K562 (cell line): ENCODE measurements at regions not wholly inside any gene's neighbourhood (a gene's known extent, or its start where the extent isn't known, plus 50 kb on each side); places are given as distances from the start of the nearest gene placed in this dataset.

ENCODE experiments used
- ATAC-seq: fragments of 200-7000 bp; cut with Tn5 transposase; 3 replicates; pipeline ENCODE4 v1.9.1; 2020; ENCODE audit warnings: moderate library complexity
- BruUV-seq: library from RNA; stranded (reverse); fragments of 400-500 nt; replicated peaks from 2 replicates; lab custom pipeline; 2021; lab: Mats Ljungman, UMichigan
- CTCF ChIA-PET: fragments of 300-600 bp; formaldehyde crosslinking; extraction: SDS; loops from one replicate; lab custom pipeline; 2021; ENCODE audit warnings: low intra/inter-chr PET ratio; lab: Yijun Ruan, JAX
- POLR2A ChIA-PET: fragments of 300-600, 350-650 bp; sonication (Branson Sonifier 250); formaldehyde crosslinking; extraction: SDS; loops from one replicate; lab custom pipeline; 2021; ENCODE audit warnings: antibody characterized with exemption, inconsistent platforms; lab: Yijun Ruan, JAX
- DNase-seq, 4 experiments: peaks; one replicate each; pipeline versions ENCODE4 v3.0.0 to v3.0.0-alpha.2; 2011 to 2018; ENCODE audit warnings: low spot score in 3 of 4, mixed read lengths in 3 of 4; ENCODE audit errors: extremely low read depth in 1 of 4
- FAIRE-seq: peaks from 2 replicates; lab custom pipeline; 2011; peaks lifted over from hg19 to GRCh38; lab: Jason Lieb, UNC
- H2AFZ ChIP-seq: 2 replicates; pipeline ENCODE4 v1.6.0; 2011; ENCODE audit warnings: low read depth, low read length, control low read depth, inconsistent platforms
- H3K27ac ChIP-seq: fragments of 200-600 bp; 3 replicates; pipeline ENCODE4 v1.8.0; 2011; ENCODE audit warnings: low read depth, mild to moderate bottlenecking, control low read depth, inconsistent platforms, low read length, moderate library complexity, mixed read lengths; ENCODE audit errors: extremely low read depth
- H3K27me3 ChIP-seq, 2 experiments: fragments of 300-600 bp in 1 of 2; 2 replicates in 1 of 2; 3 replicates in 1 of 2; pipeline versions ENCODE4 v1.6.0 to v1.8.0; 2011; ENCODE audit warnings: inconsistent platforms in 2 of 2, low read length in 2 of 2, mild to moderate bottlenecking in 1 of 2, mixed read lengths in 1 of 2, moderate library complexity in 1 of 2; ENCODE audit not compliant: control insufficient read depth in 2 of 2, insufficient read depth in 2 of 2
- H3K36me3 ChIP-seq: fragments of 300-600 bp; 3 replicates; pipeline ENCODE4 v1.8.0; 2011; ENCODE audit warnings: mild to moderate bottlenecking, low read length, inconsistent platforms; ENCODE audit not compliant: control insufficient read depth, insufficient read depth
- H3K4me1 ChIP-seq, 2 experiments: fragments of 200-600 bp in 1 of 2; replicated peaks in 1 of 2; 2 replicates in 1 of 2; 3 replicates in 1 of 2; pipeline versions ENCODE4 v1.5.1 to v1.8.0; 2011; ENCODE audit warnings: inconsistent platforms in 2 of 2, low read length in 2 of 2, mild to moderate bottlenecking in 1 of 2, mixed read lengths in 1 of 2, moderate library complexity in 1 of 2; ENCODE audit not compliant: control insufficient read depth in 2 of 2, insufficient read depth in 2 of 2
- H3K4me2 ChIP-seq: 2 replicates; pipeline ENCODE4 v1.6.1; 2011; ENCODE audit warnings: low read length, control low read depth, inconsistent platforms, mixed read lengths; ENCODE audit not compliant: insufficient read depth
- H3K4me3 ChIP-seq: fragments of 200-600 bp; sonication (generic), shearing (Covaris generic); 2 replicates; pipeline ENCODE4 v1.5.1; 2016; ENCODE audit warnings: control low read depth, inconsistent platforms
- H3K79me2 ChIP-seq: fragments of 200-600 bp; 3 replicates; pipeline ENCODE4 v1.8.0; 2011; ENCODE audit warnings: low read length, inconsistent platforms; ENCODE audit not compliant: control insufficient read depth, insufficient read depth
- H3K9ac ChIP-seq, 2 experiments: 2 replicates each; pipeline versions ENCODE4 v1.6.0 to v1.6.1; 2011; ENCODE audit warnings: low read depth in 2 of 2, low read length in 2 of 2, control low read depth in 1 of 2, inconsistent platforms in 1 of 2, mild to moderate bottlenecking in 1 of 2, mixed read lengths in 1 of 2; ENCODE audit not compliant: insufficient read depth in 1 of 2
- H3K9me1 ChIP-seq: one replicate; pipeline ENCODE4 v1.6.0; 2011; ENCODE audit warnings: inconsistent platforms, mild to moderate bottlenecking, low read length, moderate library complexity; ENCODE audit not compliant: control insufficient read depth, insufficient read depth
- H3K9me3 ChIP-seq: replicated peaks from 2 replicates; pipeline ENCODE4 v1.5.1; 2011; ENCODE audit warnings: low read depth, low read length, inconsistent platforms; ENCODE audit not compliant: control insufficient read depth, insufficient read depth
- H4K20me1 ChIP-seq: replicated peaks from 2 replicates; pipeline ENCODE4 v1.6.1; 2011; ENCODE audit warnings: low read length, inconsistent platforms, mixed read lengths; ENCODE audit not compliant: control insufficient read depth, insufficient read depth
- HEY1 ChIP-seq: fragments of 250-450 bp; sonication (Bioruptor Pico); IDR thresholded peaks from 2 replicates; pipeline ENCODE4 v1.5.0; 2020; ENCODE audit warnings: mild to moderate bottlenecking, moderate library complexity, borderline replicate concordance
- NFATC3 ChIP-seq: fragments of 450-650 bp; IDR thresholded peaks from 2 replicates; pipeline ENCODE4 v1.6.1; 2017; ENCODE audit warnings: mild to moderate bottlenecking
- NR2C2 ChIP-seq, 2 experiments: fragments of 200-800 bp in 1 of 2; sonication (Bioruptor generic) in 1 of 2; sonication (generic) in 1 of 2; formaldehyde crosslinking in 1 of 2; IDR thresholded peaks; 2 replicates each; pipeline versions ENCODE4 v1.6.1 to v1.8.0; 2016 to 2022; ENCODE audit warnings: mild to moderate bottlenecking in 1 of 2, missing compliant biosample characterization in 1 of 2, missing genetic modification characterization in 1 of 2, missing genetic modification reagents in 1 of 2
- RBM34 ChIP-seq: fragments of 200-400 bp; formaldehyde crosslinking; IDR thresholded peaks from 2 replicates; pipeline ENCODE4 v1.6.1; 2018; ENCODE audit warnings: low read length, borderline replicate concordance; ENCODE audit not compliant: insufficient read depth
- ZNF347 ChIP-seq: fragments of 450-650 bp; formaldehyde crosslinking; IDR thresholded peaks from 2 replicates; pipeline ENCODE4 v1.4.0; 2020; ENCODE audit warnings: low read depth, mild to moderate bottlenecking, moderate library complexity
- WGBS: fragments of 100-300 bp; shearing (Covaris generic); methylation state at CpG from one replicate; pipeline ENCODE4 v1.1.6; 2016; ENCODE audit warnings: low coverage, mixed read lengths; ENCODE audit not compliant: insufficient coverage; ENCODE audit errors: missing lambda C conversion rate; 5-methylcytosine and 5-hydroxymethylcytosine counted together
- in situ Hi-C: fragments of 300-500 bp; cut with MboI; formaldehyde crosslinking; loops from 4 replicates; pipeline ENCODE4 v1.15.0; 2018; ENCODE audit warnings: inconsistent platforms, mixed read lengths
- intact Hi-C: fragments of 100-400 bp; cut with micrococcal nuclease; formaldehyde crosslinking; loops from 2 replicates; pipeline ENCODE4 v1.14.2; 2022
- TF ChIP-seq, protein P1 (sequence below): fragments of 450-650 bp; formaldehyde crosslinking; IDR thresholded peaks from 2 replicates; pipeline ENCODE4 v1.4.0; 2020; ENCODE audit warnings: mild to moderate bottlenecking

GRCh38 chr13:54486421-54487166 lies 1458.0 kb downstream of the OLFM4 start:
- FAIRE-seq (no peak), ATAC-seq (no peak), DNase-seq (no peak)
- WGBS, result 0% methylated on average over 6 of the region's 7 CpGs
- Histone ChIP-seq H4K20me1 (no peaks in the 10 kb centered on the region), H3K79me2 (no peaks in the 10 kb centered on the region), H3K4me1 (no peaks in the 10 kb centered on the region), H3K9me1 (no peaks in the 10 kb centered on the region), H3K9ac (no peak overlapping the region), H3K9me3 (no peaks in the 10 kb centered on the region), H3K27ac (no peak overlapping the region), H3K27me3 (no peaks in the 10 kb centered on the region), H2AFZ (no peak overlapping the region), H3K4me3 (no peak overlapping the region), H3K36me3 (no peaks in the 10 kb centered on the region), H3K4me2 (no peak overlapping the region)
- in situ Hi-C loops, result no loop called here
- ChIA-PET CTCF (no interaction called here), POLR2A (no interaction called here)
- no TSS peak for BruUV-seq
- TF ChIP-seq HEY1 (no peak), RBM34 (no peak), ZNF347 (CRISPR knock-in tag) (no peak), NFATC3 (no peak), NR2C2 (CRISPR knock-in tag; IDR thresholded peaks at IDR 0.05) (no peak), NR2C2 (tag; IDR thresholded peaks at IDR 0.05) (no peak)
- TF ChIP-seq, protein P1, sequence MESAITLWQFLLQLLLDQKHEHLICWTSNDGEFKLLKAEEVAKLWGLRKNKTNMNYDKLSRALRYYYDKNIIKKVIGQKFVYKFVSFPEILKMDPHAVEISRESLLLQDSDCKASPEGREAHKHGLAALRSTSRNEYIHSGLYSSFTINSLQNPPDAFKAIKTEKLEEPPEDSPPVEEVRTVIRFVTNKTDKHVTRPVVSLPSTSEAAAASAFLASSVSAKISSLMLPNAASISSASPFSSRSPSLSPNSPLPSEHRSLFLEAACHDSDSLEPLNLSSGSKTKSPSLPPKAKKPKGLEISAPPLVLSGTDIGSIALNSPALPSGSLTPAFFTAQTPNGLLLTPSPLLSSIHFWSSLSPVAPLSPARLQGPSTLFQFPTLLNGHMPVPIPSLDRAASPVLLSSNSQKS (CRISPR knock-in tag), result no peak
- intact Hi-C loops, result no loop called here
